C4-2B (cell line): ENCODE measurements at regions not wholly inside any gene's neighbourhood (a gene's known extent, or its start where the extent isn't known, plus 50 kb on each side); places are given as distances from the start of the nearest gene placed in this dataset.

Source experiments
- H3K27ac ChIP-seq: fragments of 450-650 bp; 2 replicates; pipeline ENCODE4 v1.5.1; 2017
- ZFX ChIP-seq: fragments of 450-650 bp; IDR thresholded peaks from 2 replicates; pipeline ENCODE4 v1.6.1; 2017
- TF ChIP-seq, protein P1 (sequence below): fragments of 450-650 bp; conservative IDR thresholded peaks from 2 replicates; pipeline ENCODE4 v1.5.1; 2017; ENCODE audit warnings: mild to moderate bottlenecking

DNA sequence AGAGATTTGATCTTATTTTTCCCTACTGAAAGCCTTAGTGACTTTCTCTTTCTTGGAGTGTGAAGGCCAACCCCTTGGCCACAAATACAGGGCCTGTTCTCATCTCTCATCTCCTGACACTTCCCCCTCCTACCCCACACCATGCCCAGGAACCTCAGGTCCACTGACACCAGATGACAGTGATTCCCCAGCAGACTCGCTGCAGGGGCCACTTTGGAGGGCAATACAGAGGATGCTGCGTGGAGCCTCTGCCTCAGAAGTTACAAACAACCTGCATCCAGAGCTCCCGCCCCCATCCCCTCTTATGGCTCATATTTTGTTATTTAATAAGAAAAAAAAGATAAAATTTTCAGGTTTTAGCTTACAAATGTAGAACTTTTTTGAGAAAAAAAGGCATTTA is 70.1 kb upstream of the LGALSL start:
- TF ChIP-seq, protein P1, sequence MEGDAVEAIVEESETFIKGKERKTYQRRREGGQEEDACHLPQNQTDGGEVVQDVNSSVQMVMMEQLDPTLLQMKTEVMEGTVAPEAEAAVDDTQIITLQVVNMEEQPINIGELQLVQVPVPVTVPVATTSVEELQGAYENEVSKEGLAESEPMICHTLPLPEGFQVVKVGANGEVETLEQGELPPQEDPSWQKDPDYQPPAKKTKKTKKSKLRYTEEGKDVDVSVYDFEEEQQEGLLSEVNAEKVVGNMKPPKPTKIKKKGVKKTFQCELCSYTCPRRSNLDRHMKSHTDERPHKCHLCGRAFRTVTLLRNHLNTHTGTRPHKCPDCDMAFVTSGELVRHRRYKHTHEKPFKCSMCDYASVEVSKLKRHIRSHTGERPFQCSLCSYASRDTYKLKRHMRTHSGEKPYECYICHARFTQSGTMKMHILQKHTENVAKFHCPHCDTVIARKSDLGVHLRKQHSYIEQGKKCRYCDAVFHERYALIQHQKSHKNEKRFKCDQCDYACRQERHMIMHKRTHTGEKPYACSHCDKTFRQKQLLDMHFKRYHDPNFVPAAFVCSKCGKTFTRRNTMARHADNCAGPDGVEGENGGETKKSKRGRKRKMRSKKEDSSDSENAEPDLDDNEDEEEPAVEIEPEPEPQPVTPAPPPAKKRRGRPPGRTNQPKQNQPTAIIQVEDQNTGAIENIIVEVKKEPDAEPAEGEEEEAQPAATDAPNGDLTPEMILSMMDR, result no peak
- TF ChIP-seq ZFX, result no peak
- H3K27ac ChIP-seq, result no peak overlapping the region

- no peak overlapping the region for H3K27ac ChIP-seq
- TF ChIP-seq, protein P1, result no peak
- no peak for TF ChIP-seq ZFX
Measured at GRCh38 chr2:64386676-64387075, 67.3 kb upstream of the LGALSL start.

DNA sequence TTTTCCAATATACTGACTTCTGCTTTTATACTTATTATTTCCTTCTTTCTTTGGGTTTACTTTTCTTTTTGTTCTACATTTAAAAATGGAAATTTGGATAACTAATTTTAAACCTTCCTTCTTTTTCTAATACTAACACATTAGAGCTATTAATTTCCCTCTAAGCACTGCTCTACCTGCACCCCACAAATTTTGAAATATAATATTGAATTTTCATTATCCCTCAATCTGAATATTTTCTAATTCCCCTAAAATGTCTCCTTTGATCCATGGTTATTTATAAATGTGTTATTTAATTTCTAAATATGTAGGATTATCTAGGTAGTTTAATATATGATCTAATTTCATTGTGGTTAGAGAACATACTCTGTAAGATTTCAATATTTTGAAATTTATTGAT is 63.4 kb upstream of the LGALSL start:
- no peak overlapping the region for H3K27ac ChIP-seq
- TF ChIP-seq, protein P1, result no peak
- no peak for TF ChIP-seq ZFX

DNA sequence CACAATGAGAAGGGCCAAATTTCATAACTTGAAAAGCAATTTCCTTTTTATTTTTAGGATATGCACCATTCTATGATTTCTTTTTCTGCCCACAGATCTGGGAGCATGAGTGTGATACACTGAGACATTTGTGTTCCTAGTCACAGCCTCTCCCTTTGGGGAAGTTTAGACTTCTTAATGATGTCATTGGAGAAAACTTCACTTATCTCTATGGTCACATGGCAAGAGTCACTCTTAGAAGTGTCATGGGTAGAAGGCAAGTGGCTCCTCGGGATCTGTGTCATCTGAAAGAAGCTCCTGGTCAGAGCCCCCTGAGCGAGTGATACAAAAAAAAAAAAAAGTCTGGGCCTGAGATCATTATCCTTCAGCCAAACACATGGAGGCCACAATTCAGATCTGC is 62.5 kb upstream of the LGALSL start:
- no peak overlapping the region for H3K27ac ChIP-seq
- TF ChIP-seq ZFX, result no peak
- TF ChIP-seq, protein P1, result no peak

- no peak for TF ChIP-seq ZFX
- TF ChIP-seq, protein P1, result no peak
- H3K27ac ChIP-seq, result no peak overlapping the region
Measured at GRCh38 chr2:64391940-64392339, 62.0 kb upstream of the LGALSL start.

DNA sequence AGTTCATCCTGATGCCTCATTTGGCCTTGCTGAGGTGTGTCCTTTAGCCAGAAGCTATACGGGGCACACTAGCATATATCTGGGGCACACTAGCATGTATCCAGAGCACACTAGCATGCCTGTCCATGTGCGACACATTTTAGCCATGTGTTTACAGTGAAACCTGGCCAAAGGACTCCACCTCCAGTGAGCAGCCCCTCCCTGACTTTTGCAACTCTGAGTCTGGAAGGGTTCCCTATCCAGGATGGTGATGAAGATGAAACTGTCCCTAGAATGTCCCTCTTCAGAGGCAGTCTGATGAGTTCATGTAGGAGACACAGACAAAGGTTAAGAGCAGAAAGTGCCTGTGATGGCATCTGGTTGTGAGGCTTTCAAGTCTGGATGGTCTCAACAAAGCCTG is 61.4 kb upstream of the LGALSL start:
- TF ChIP-seq, protein P1, result no peak
- no peak for TF ChIP-seq ZFX
- no peak overlapping the region for H3K27ac ChIP-seq

- TF ChIP-seq, protein P1, result no peak
- TF ChIP-seq ZFX, result no peak
- no peak overlapping the region for H3K27ac ChIP-seq
Measured at GRCh38 chr2:64393383-64394010, 60.5 kb upstream of the LGALSL start.
